ENCODE measurements at regions not wholly inside any gene's neighbourhood (a gene's known extent, or its start where the extent isn't known, plus 50 kb on each side); places are given as distances from the start of the nearest gene placed in this dataset.

DNA sequence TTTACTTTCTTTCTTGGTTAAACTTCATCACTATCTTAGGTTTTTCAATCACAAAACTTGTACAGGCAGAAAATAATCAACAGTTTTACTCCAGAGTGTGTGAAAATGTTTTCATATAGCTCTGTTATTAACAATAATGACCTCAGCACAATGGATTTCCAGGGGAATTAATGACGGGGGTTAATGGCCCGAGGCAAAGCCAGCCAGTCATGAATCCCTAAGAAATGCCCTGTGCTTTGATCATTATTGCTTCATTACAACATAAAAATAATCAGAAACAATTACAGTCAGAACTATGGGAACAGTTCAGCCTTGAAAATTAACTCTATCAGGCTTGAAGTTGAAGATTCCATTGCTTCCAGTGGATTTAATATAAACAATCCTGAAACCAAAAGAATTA lies 875.4 kb downstream of the ROBO2 start:
- ChIA-PET POLR2A (no interaction called here), CTCF (ENCODE audit: low intra/inter-chr PET ratio, low total read pairs) (no interaction called here)
- Histone ChIP-seq H3K4me3 (replicated peaks in 1 of 3; ENCODE audit: insufficient read depth in 1 of 3, low read depth in 2 of 3, low read length in 3 of 3) (no peak overlapping the region), H3K79me2 (ENCODE audit: insufficient read depth, low read length) (no peaks in the 10 kb centered on the region), H3K9me3 (ENCODE audit: low read length) (peaks cover 7% of the 10 kb centered on the region; the same call in 1 of the 2 replicates), H4K20me1 (ENCODE audit: insufficient read depth, low read length) (no peaks in the 10 kb centered on the region), H3K36me3 (replicated peaks in 1 of 2; ENCODE audit: control insufficient read depth in 1 of 2, insufficient read depth in 2 of 2, low read length in 2 of 2) (no peaks in the 10 kb centered on the region), H3K4me1 (ENCODE audit: insufficient read depth, low read length) (no peaks in the 10 kb centered on the region), H3K27me3 (ENCODE audit: control insufficient read depth in 1 of 2, insufficient read depth in 2 of 2, low read length in 2 of 2) (no peaks in the 10 kb centered on the region), H3K4me2 (ENCODE audit: low read depth, low read length) (no peak overlapping the region), H2AFZ (ENCODE audit: low read length) (no peak overlapping the region), H3K27ac (ENCODE audit: extremely low read length, insufficient read depth, low read length) (no peak overlapping the region), H3K9ac (ENCODE audit: insufficient read depth, low read depth, low read length) (no peak overlapping the region)
- FAIRE-seq = no peak
- DNase-seq (ENCODE audit: low spot score) = no peak
- BruUV-seq (replicated peaks) = no TSS peak
- TF ChIP-seq FOSL2 (CRISPR knock-in tag; IDR thresholded peaks at IDR 0.05) (no peak), ZMAT3 (CRISPR knock-in tag; conservative IDR thresholded peaks at IDR 0.05) (no peak), DNMT1 (CRISPR knock-in tag; IDR thresholded peaks at IDR 0.05) (no peak)
- TF ChIP-seq, protein P1, sequence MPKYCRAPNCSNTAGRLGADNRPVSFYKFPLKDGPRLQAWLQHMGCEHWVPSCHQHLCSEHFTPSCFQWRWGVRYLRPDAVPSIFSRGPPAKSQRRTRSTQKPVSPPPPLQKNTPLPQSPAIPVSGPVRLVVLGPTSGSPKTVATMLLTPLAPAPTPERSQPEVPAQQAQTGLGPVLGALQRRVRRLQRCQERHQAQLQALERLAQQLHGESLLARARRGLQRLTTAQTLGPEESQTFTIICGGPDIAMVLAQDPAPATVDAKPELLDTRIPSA (CRISPR knock-in tag; IDR thresholded peaks at IDR 0.05; ENCODE audit: borderline replicate concordance) = no peak
- intact Hi-C loops (cut with micrococcal nuclease; ENCODE audit: unreplicated experiment) (no loop called here), in situ Hi-C loops (cut with HindIII; ENCODE audit: extremely low pct_ligation_motif_present, low pct_unique_long_range_greater_than_20kb) (no loop called here)
- 0% methylated on average over 2 of the region's 2 CpGs for WGBS (ENCODE audit: low lambda C conversion rate)
- no peak for ATAC-seq

DNA sequence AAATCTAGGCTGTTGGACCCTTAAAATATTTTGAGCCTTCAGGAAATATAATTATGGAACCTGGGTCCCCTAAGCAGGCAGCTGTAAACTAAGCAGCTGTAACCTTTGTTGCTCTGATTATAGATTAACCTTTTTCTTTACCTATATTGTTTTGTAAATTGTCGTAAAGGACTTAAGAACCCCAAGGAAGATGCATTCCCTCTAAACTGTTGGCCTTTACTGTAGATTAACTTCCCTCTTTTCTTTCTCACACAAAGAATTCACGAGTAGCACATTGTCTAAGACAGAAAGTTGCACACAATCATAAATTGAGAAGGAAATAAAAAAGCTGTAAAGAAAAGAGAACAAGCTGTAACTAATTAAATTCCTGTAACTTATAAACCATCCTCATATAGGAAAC lies 877.3 kb downstream of the ROBO2 start:
- intact Hi-C loops (cut with micrococcal nuclease; ENCODE audit: unreplicated experiment) = no loop called here
- TF ChIP-seq SOX5 (CRISPR knock-in tag; IDR thresholded peaks at IDR 0.05; ENCODE audit: borderline replicate concordance) (no peak), ZC3H4 (CRISPR knock-in tag; IDR thresholded peaks at IDR 0.05; ENCODE audit: borderline replicate concordance) (no peak), SKI (IDR thresholded peaks at IDR 0.05; ENCODE audit: partially characterized antibody) (no peak), ATF7 (IDR thresholded peaks at IDR 0.05) (no peak), ATF7 (CRISPR knock-in tag; IDR thresholded peaks at IDR 0.05) (no peak)
- TF ChIP-seq, protein P2, sequence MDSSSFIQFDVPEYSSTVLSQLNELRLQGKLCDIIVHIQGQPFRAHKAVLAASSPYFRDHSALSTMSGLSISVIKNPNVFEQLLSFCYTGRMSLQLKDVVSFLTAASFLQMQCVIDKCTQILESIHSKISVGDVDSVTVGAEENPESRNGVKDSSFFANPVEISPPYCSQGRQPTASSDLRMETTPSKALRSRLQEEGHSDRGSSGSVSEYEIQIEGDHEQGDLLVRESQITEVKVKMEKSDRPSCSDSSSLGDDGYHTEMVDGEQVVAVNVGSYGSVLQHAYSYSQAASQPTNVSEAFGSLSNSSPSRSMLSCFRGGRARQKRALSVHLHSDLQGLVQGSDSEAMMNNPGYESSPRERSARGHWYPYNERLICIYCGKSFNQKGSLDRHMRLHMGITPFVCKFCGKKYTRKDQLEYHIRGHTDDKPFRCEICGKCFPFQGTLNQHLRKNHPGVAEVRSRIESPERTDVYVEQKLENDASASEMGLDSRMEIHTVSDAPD (CRISPR knock-in tag; IDR thresholded peaks at IDR 0.05) = no peak
- TF ChIP-seq, protein P3, sequence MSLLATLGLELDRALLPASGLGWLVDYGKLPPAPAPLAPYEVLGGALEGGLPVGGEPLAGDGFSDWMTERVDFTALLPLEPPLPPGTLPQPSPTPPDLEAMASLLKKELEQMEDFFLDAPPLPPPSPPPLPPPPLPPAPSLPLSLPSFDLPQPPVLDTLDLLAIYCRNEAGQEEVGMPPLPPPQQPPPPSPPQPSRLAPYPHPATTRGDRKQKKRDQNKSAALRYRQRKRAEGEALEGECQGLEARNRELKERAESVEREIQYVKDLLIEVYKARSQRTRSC (CRISPR knock-in tag; IDR thresholded peaks at IDR 0.05; ENCODE audit: low read depth) = no peak
- TF ChIP-seq, protein P4, sequence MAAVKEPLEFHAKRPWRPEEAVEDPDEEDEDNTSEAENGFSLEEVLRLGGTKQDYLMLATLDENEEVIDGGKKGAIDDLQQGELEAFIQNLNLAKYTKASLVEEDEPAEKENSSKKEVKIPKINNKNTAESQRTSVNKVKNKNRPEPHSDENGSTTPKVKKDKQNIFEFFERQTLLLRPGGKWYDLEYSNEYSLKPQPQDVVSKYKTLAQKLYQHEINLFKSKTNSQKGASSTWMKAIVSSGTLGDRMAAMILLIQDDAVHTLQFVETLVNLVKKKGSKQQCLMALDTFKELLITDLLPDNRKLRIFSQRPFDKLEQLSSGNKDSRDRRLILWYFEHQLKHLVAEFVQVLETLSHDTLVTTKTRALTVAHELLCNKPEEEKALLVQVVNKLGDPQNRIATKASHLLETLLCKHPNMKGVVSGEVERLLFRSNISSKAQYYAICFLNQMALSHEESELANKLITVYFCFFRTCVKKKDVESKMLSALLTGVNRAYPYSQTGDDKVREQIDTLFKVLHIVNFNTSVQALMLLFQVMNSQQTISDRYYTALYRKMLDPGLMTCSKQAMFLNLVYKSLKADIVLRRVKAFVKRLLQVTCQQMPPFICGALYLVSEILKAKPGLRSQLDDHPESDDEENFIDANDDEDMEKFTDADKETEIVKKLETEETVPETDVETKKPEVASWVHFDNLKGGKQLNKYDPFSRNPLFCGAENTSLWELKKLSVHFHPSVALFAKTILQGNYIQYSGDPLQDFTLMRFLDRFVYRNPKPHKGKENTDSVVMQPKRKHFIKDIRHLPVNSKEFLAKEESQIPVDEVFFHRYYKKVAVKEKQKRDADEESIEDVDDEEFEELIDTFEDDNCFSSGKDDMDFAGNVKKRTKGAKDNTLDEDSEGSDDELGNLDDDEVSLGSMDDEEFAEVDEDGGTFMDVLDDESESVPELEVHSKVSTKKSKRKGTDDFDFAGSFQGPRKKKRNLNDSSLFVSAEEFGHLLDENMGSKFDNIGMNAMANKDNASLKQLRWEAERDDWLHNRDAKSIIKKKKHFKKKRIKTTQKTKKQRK (IDR thresholded peaks at IDR 0.05; ENCODE audit: low read length) = no peak

More for the DNA sequence above, 877.3 kb downstream of the ROBO2 start:
- FAIRE-seq = no peak
- H3K27me3 ChIP-seq (ENCODE audit: control insufficient read depth in 1 of 2, insufficient read depth in 2 of 2, low read length in 2 of 2) = no peaks in the 10 kb centered on the region
- WGBS (ENCODE audit: low lambda C conversion rate) = 0% methylated on average over 2 of the region's 2 CpGs
- H4K20me1 ChIP-seq (ENCODE audit: insufficient read depth, low read length) = no peaks in the 10 kb centered on the region
- no peak overlapping the region for H3K9ac ChIP-seq (ENCODE audit: insufficient read depth, low read depth, low read length)
- no peak for ATAC-seq
- no peaks in the 10 kb centered on the region for H3K4me1 ChIP-seq (ENCODE audit: insufficient read depth, low read length)
- BruUV-seq (replicated peaks) = no TSS peak
- H3K79me2 ChIP-seq (ENCODE audit: insufficient read depth, low read length) = no peaks in the 10 kb centered on the region
- no peak overlapping the region for H3K27ac ChIP-seq (ENCODE audit: extremely low read length, insufficient read depth, low read length)
- POLR2A ChIA-PET = no interaction called here
- no peak for DNase-seq (ENCODE audit: low spot score)
- no peak overlapping the region for H2AFZ ChIP-seq (ENCODE audit: low read length)
- in situ Hi-C loops (cut with HindIII; ENCODE audit: extremely low pct_ligation_motif_present, low pct_unique_long_range_greater_than_20kb) = no loop called here
- CTCF ChIA-PET (ENCODE audit: low intra/inter-chr PET ratio, low total read pairs) = no interaction called here
- H3K4me3 ChIP-seq (replicated peaks in 1 of 3; ENCODE audit: insufficient read depth in 1 of 3, low read depth in 2 of 3, low read length in 3 of 3) = no peak overlapping the region
- no peaks in the 10 kb centered on the region for H3K36me3 ChIP-seq (replicated peaks in 1 of 2; ENCODE audit: control insufficient read depth in 1 of 2, insufficient read depth in 2 of 2, low read length in 2 of 2)
- H3K4me2 ChIP-seq (ENCODE audit: low read depth, low read length) = no peak overlapping the region
- peaks cover 10% of the 10 kb centered on the region; the same call in 1 of the 2 replicates for H3K9me3 ChIP-seq (ENCODE audit: low read length)
